Endothelial cell of umbilical vein (primary cell): ENCODE measurements at regions not wholly inside any gene's neighbourhood (a gene's known extent, or its start where the extent isn't known, plus 50 kb on each side); places are given as distances from the start of the nearest gene placed in this dataset.

Experiments
- BruUV-seq: library from RNA; stranded (reverse); fragments of 400-500 nt; replicated peaks from 2 replicates; lab custom pipeline; 2021; lab: Mats Ljungman, UMichigan
- CTCF ChIA-PET: fragments of 300-600, 350-600 bp; sonication (Branson Sonifier 250); formaldehyde crosslinking; loops from one replicate; lab custom pipeline; 2021; ENCODE audit warnings: antibody characterized with exemption, inconsistent platforms; lab: Charles Lee
- POLR2A ChIA-PET: fragments of 300-600, 350-600 bp; sonication (Branson Sonifier 250); formaldehyde crosslinking; loops from one replicate; lab custom pipeline; 2021; ENCODE audit warnings: antibody characterized with exemption, inconsistent platforms; lab: Charles Lee
- DNase-seq: peaks from one replicate; pipeline ENCODE4 v3.0.0-alpha.2; 2011; ENCODE audit warnings: low read depth, low spot score
- FAIRE-seq: peaks from 2 replicates; lab custom pipeline; 2011; peaks lifted over from hg19 to GRCh38; lab: Jason Lieb, UNC
- H2AFZ ChIP-seq: 2 replicates; pipeline ENCODE4 v1.6.0; 2012; ENCODE audit warnings: low read depth, low read length, control low read depth, inconsistent platforms
- H3K27ac ChIP-seq: 2 replicates; pipeline ENCODE4 v1.5.1; 2011; ENCODE audit warnings: low read depth, mild to moderate bottlenecking, control low read depth, low read length, moderate library complexity; ENCODE audit not compliant: insufficient read depth
- H3K27me3 ChIP-seq, 2 experiments: 2 replicates each; pipeline versions ENCODE4 v1.6.0 to v1.6.1; 2011; ENCODE audit warnings: low read length in 2 of 2, mixed read lengths in 1 of 2; ENCODE audit not compliant: control insufficient read depth in 2 of 2, insufficient read depth in 2 of 2
- H3K36me3 ChIP-seq, 2 experiments: 2 replicates in 1 of 2; 3 replicates in 1 of 2; pipeline ENCODE4 v1.5.1; 2011; ENCODE audit warnings: low read length in 2 of 2, mild to moderate bottlenecking in 1 of 2, moderate library complexity in 1 of 2; ENCODE audit not compliant: control insufficient read depth in 2 of 2, insufficient read depth in 2 of 2; ENCODE audit errors: extremely low read depth in 1 of 2
- H3K4me1 ChIP-seq: 3 replicates; pipeline ENCODE4 v1.5.1; 2011; ENCODE audit warnings: mild to moderate bottlenecking, low read length; ENCODE audit not compliant: control insufficient read depth, insufficient read depth; ENCODE audit errors: extremely low read depth
- H3K4me2 ChIP-seq: 2 replicates; pipeline ENCODE4 v1.6.1; 2011; ENCODE audit warnings: low read length, control low read depth, mixed read lengths; ENCODE audit not compliant: insufficient read depth
- H3K4me3 ChIP-seq, 3 experiments: fragments of 200-600 bp in 1 of 3; sonication (generic), shearing (Covaris generic) in 1 of 3; replicated peaks in 1 of 3; 2 replicates each; pipeline ENCODE4 v1.5.1; 2011 to 2016; ENCODE audit warnings: control low read depth in 3 of 3, low read length in 3 of 3, mild to moderate bottlenecking in 2 of 3, inconsistent platforms in 1 of 3, low read depth in 1 of 3, moderate library complexity in 1 of 3; ENCODE audit not compliant: insufficient read depth in 1 of 3
- H3K79me2 ChIP-seq: 2 replicates; pipeline ENCODE4 v1.6.0; 2012; ENCODE audit warnings: low read length, inconsistent platforms; ENCODE audit not compliant: control insufficient read depth, insufficient read depth
- H3K9ac ChIP-seq: replicated peaks from 2 replicates; pipeline ENCODE3; 2011; ENCODE audit warnings: low read length, control low read depth; ENCODE audit not compliant: insufficient read depth; ENCODE audit errors: extremely low read depth
- H3K9me1 ChIP-seq: replicated peaks from 3 replicates; pipeline ENCODE4 v1.6.0; 2011; ENCODE audit warnings: mild to moderate bottlenecking, low read length; ENCODE audit not compliant: control insufficient read depth, insufficient read depth; ENCODE audit errors: extremely low read depth
- H3K9me3 ChIP-seq: replicated peaks from 2 replicates; pipeline ENCODE4 v1.5.1; 2012; ENCODE audit warnings: low read length, inconsistent platforms; ENCODE audit not compliant: control insufficient read depth, insufficient read depth
- H4K20me1 ChIP-seq: replicated peaks from 2 replicates; pipeline ENCODE3; 2011; ENCODE audit warnings: mild to moderate bottlenecking, low read length; ENCODE audit not compliant: control insufficient read depth, insufficient read depth; ENCODE audit errors: extremely low read depth
- EZH2 ChIP-seq: IDR thresholded peaks from 2 replicates; pipeline ENCODE4 v1.6.1; 2012; ENCODE audit warnings: borderline replicate concordance, low read depth, mild to moderate bottlenecking, moderate library complexity, low read length, inconsistent platforms; ENCODE audit not compliant: severe bottlenecking
- FOS ChIP-seq: IDR thresholded peaks from 2 replicates; pipeline ENCODE4 v1.6.1; 2011; ENCODE audit warnings: mild to moderate bottlenecking, low read length, moderate library complexity, borderline replicate concordance; ENCODE audit not compliant: insufficient read depth
- GATA2 ChIP-seq: IDR thresholded peaks from 2 replicates; pipeline ENCODE4 v1.7.0; 2011; ENCODE audit warnings: low read depth, mild to moderate bottlenecking, moderate library complexity, mixed read lengths, low read length; ENCODE audit not compliant: insufficient read length, insufficient read depth
- JUN ChIP-seq: IDR thresholded peaks from 2 replicates; pipeline ENCODE4 v1.6.1; 2011; ENCODE audit warnings: borderline replicate concordance, low read depth; ENCODE audit not compliant: insufficient read length, insufficient read depth
- MYC ChIP-seq: IDR thresholded peaks from one replicate; pipeline ENCODE4 v1.6.1; 2011; ENCODE audit warnings: mild to moderate bottlenecking, low read depth, low read length
- POLR2A ChIP-seq: IDR thresholded peaks from 2 replicates; pipeline ENCODE4 v1.6.1; 2012; ENCODE audit warnings: low read depth, mild to moderate bottlenecking, control low read depth, low read length
- POLR2AphosphoS5 ChIP-seq: IDR thresholded peaks from 2 replicates; pipeline ENCODE4 v1.6.1; 2012; ENCODE audit warnings: low read depth, mild to moderate bottlenecking, control low read depth, low read length, moderate library complexity; ENCODE audit not compliant: insufficient read depth
- dilution Hi-C: fragments of 300-500 bp; cut with MboI; formaldehyde crosslinking; loops from one replicate; pipeline ENCODE4 v1.15.0; 2019; ENCODE audit warnings: low sequenced_read_pairs; ENCODE audit not compliant: extremely low pct_ligation_motif_present
- intact Hi-C: fragments of 100-400 bp; cut with micrococcal nuclease; formaldehyde crosslinking; loops from one replicate; pipeline ENCODE4 v1.10.0; 2022
- TF ChIP-seq, protein P1 (sequence below), 2 donors: IDR thresholded peaks; 1 replicate in 1 of 2; 2 replicates in 1 of 2; pipeline ENCODE4 v1.5.1; 2011; ENCODE audit warnings: low read length in 2 of 2, mild to moderate bottlenecking in 2 of 2, moderate library complexity in 2 of 2, control low read depth in 1 of 2, inconsistent platforms in 1 of 2, low read depth in 1 of 2; ENCODE audit not compliant: insufficient read depth in 1 of 2; ENCODE audit errors: extremely low read depth in 1 of 2
- TF ChIP-seq, protein P2 (sequence below): IDR thresholded peaks from 2 replicates; pipeline ENCODE4 v1.6.1; 2011; ENCODE audit not compliant: insufficient read depth, insufficient read length

DNA sequence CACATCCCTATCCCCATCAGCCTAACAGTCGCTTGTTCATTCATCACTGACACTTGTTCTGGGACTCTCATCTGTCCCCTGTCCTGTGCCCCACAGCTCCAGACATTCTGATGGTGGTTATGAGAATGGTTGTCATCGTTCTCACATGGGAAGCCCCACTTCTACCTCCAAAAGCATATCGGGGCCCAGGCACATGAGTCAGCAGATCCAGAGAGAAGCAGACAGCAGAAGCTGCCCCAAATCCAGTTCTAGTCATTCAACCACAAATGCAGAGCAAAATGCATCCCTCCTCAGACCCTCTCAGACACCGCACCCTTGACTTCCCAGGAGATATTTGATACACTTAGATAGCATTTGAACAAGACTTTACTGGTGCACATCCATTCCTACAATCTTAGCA lies 106.0 kb downstream of the FOXF2 start:
- Histone ChIP-seq H3K4me3 (no peak overlapping the region), H3K4me1 (no peaks in the 10 kb centered on the region), H2AFZ (no peak overlapping the region), H3K36me3 (no peaks in the 10 kb centered on the region), H4K20me1 (no peaks in the 10 kb centered on the region), H3K9me1 (no peaks in the 10 kb centered on the region), H3K9ac (no peak overlapping the region), H3K27me3 (no peaks in the 10 kb centered on the region), H3K27ac (no peak overlapping the region), H3K79me2 (no peaks in the 10 kb centered on the region), H3K9me3 (no peaks in the 10 kb centered on the region), H3K4me2 (no peak overlapping the region)
- ChIA-PET CTCF (no interaction called here), POLR2A (no interaction called here)
- BruUV-seq: no TSS peak
- dilution Hi-C loops: no loop called here
- intact Hi-C loops: no loop called here
- TF ChIP-seq POLR2A (no peak), FOS (no peak), POLR2AphosphoS5 (no peak), EZH2 (no peak), JUN (no peak), MYC (no peak), GATA2 (no peak)
- TF ChIP-seq, protein P1, sequence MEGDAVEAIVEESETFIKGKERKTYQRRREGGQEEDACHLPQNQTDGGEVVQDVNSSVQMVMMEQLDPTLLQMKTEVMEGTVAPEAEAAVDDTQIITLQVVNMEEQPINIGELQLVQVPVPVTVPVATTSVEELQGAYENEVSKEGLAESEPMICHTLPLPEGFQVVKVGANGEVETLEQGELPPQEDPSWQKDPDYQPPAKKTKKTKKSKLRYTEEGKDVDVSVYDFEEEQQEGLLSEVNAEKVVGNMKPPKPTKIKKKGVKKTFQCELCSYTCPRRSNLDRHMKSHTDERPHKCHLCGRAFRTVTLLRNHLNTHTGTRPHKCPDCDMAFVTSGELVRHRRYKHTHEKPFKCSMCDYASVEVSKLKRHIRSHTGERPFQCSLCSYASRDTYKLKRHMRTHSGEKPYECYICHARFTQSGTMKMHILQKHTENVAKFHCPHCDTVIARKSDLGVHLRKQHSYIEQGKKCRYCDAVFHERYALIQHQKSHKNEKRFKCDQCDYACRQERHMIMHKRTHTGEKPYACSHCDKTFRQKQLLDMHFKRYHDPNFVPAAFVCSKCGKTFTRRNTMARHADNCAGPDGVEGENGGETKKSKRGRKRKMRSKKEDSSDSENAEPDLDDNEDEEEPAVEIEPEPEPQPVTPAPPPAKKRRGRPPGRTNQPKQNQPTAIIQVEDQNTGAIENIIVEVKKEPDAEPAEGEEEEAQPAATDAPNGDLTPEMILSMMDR (IDR thresholded peaks at IDR 0.05; ENCODE audit: extremely low read depth in 1 of 2, insufficient read depth in 1 of 2, low read depth in 1 of 2, low read length in 2 of 2): no peak
- TF ChIP-seq, protein P2, sequence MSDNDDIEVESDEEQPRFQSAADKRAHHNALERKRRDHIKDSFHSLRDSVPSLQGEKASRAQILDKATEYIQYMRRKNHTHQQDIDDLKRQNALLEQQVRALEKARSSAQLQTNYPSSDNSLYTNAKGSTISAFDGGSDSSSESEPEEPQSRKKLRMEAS: no peak
- FAIRE-seq (no peak), DNase-seq (no peak)
